NCI-H2171 (cell line): ENCODE measurements at regions not wholly inside any gene's neighbourhood (a gene's known extent, or its start where the extent isn't known, plus 50 kb on each side); places are given as distances from the start of the nearest gene placed in this dataset.

Experiments used
- DNase-seq: peaks from one replicate; lab custom pipeline; 2025; lab: John Stamatoyannopoulos, UW

- no peak for DNase-seq
These were observed 383.8 kb downstream of the AASDHPPT start for GRCh38 chr11:106461148-106461691.

GRCh38 chr11:106461839-106462545, 384.5 kb downstream of the AASDHPPT start:
- no peak for DNase-seq

DNA sequence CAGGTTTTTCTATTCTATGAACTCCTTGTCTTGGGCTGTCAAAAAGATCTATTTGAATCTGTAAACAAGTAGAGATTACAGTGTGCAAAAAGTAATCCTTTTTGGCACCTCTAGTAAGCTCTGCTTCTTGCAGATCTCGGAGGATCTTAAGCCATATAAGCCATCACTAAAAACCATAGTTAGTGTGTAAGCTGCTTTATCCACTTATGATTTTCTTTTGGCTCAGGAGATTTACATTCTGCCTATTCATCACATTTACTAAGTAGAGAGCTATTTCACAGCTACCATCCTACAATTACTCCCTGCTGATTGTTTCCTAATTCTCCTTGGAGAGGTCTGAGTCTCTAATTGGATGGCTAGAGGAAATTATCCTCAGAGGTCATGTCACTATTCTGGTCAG, 385.7 kb downstream of the AASDHPPT start:
- DNase-seq: no peak

DNA sequence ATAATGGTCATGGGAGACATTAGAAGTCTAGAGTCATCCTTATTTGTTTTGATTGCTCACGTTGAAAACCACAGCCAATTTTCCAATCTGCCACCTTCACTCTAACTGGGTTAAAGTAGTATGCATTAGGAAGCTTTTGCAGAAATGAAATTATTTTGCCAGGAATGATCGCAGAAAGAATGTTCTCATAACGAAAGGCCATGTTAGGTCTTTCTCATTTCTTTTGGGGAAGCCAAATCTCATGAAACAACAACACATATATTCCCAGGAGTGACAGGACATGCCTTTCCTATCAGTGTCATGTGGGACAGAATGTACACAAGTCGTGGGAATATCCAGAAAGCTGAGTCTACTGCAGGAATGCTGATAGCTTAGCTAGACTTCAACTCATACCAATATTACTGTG, 386.3 kb downstream of the AASDHPPT start:
- DNase-seq: no peak

GRCh38 chr11:106464728-106465127, 387.3 kb downstream of the AASDHPPT start:
- DNase-seq: no peak

GRCh38 chr11:106466521-106467080, 389.1 kb downstream of the AASDHPPT start:
- DNase-seq: no peak

DNA sequence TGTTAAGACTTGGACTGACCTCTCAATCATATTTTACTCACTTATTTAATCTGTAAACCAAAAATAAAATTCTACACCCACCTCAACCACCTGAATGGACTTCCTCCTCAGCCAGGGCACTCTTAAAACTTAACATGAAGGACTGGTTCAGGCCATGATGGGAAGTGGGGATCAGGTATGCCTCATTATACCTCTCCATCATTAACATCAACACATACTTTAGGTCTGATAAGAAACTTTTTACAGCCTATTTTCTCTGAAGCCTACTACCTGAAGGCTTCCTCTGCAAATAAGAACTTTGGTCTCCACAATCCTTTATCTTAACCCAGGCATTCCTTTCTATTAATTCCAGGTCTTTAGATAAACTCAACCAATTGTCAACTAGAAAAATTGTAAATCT, 390.0 kb downstream of the AASDHPPT start:
- DNase-seq: no peak

- DNase-seq: no peak
These were observed 390.6 kb downstream of the AASDHPPT start for GRCh38 chr11:106468086-106468485.

DNA sequence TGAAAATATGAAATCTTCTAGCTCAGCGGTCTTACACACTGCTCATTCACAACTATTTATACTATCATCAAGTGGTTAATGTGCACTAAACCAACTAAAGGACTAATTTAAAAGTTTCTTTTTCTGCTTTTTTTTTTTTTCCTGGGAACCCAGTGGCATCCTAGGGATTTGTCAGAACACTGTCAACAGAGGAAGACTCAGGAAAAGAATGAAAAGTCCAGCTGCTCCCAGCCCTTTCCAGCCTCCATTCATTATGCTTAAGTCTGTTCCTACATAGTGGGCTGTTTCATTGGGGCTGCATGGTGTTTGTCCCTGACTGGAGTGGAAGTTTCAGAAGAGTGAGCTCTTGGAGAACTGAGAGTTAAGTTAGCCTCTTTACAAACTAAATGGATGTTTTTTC, 391.1 kb downstream of the AASDHPPT start:
- DNase-seq: no peak

DNA sequence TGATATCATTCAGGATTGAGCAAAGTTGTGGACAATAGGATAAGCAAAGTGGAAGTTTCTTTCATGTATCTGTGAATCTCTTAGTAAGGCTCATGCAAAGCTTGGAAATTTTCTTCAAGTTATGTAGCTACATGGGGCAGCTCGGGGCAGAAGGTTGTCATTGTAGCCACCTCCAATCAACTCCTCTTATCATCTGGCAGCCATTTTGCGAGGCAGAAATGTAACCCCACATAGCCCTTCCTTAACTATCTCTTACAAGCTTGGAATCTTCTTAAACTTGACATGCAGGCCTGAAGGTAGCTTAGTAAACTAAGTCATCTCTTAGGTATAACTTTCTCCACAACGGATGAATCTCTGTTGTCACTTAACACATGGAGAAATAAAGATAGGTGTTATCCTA, 392.8 kb downstream of the AASDHPPT start:
- DNase-seq: no peak

GRCh38 chr11:106471276-106471675, 393.8 kb downstream of the AASDHPPT start:
- DNase-seq: no peak

DNA sequence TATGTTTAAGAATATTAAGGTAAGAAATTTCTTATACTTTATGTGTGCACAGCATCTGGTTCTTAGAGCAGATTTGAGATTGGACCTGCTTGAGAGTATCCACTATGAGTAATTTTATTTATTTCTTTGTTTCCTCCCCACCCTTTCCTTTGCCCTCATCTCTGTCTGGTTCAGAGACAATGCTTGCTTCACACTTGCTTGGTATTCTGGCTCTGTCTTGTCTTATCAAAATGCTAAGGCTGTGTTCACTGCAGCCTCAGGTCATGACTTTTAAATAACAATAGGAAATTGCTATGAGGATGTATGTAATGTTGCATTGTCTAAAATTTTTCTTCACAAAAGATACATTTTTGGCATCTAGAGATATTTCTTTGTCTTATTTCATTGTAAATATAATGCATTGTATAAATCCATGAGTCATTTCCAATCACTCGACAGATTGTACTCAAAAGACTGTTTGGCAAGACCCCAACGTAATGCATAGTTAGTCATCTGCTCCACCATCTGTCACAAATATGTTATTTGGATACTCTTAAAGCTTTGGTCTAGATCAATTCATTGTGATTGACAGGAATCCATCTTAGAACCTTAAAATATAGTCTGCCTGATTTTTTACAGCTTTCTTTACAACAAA, 395.7 kb downstream of the AASDHPPT start:
- peak; percentile 81 for DNase-seq

DNA sequence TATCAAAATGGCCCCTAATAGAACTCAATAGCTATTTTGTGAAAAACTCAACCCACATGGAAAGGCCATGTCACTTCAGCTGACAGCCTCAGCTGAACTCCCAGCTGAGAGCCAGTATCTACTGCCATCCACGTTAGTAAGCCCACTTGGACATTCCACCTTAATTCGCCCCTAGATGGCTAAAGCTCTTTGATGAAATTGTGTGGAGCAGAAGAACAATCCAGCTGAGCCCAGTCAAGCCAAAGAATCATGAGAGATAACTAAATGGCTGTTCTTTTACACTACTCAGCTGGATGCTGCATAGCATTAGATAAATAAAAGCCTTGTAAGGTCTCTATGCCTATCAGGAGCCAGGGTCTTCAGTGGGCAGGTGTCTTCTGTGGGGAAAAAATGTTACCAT, 396.8 kb downstream of the AASDHPPT start:
- no peak for DNase-seq

DNA sequence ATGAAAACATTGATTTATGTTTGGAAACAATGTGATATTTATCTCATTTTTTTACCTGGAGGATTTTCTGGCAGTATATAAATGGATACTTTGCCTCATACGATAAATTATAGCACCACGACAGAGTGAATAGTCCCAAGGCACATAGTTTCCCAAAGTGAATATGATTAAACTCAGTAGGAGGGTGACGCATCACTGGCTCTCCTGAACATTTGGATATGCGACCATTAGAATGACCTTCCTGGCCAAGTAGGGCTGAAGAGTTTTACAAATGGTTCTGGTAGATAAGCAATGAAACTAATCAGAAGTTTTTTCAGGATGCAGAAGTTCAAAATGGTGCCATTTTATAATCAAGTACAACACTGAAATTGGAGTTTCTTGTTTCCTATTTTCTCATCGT, 397.7 kb downstream of the AASDHPPT start:
- DNase-seq: no peak

DNA sequence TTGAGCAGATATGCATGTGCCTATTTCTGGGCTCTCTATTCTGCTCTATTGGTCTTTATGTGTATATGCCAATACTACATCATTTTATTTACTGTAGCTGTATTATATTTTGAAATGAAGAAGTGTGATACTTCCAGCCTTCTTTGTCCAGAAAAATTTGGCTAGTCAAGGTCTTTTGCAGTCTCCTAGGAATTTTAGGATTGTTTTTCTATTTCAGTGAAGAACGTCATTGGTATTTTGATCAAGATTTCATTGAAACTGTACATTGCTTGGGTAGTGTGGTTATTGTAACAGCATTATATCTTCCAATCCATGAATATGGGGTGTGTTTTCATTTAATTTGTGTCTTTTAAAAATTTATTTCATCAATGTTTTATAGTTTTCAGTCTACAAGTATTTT, 400.3 kb downstream of the AASDHPPT start:
- DNase-seq: no peak

DNA sequence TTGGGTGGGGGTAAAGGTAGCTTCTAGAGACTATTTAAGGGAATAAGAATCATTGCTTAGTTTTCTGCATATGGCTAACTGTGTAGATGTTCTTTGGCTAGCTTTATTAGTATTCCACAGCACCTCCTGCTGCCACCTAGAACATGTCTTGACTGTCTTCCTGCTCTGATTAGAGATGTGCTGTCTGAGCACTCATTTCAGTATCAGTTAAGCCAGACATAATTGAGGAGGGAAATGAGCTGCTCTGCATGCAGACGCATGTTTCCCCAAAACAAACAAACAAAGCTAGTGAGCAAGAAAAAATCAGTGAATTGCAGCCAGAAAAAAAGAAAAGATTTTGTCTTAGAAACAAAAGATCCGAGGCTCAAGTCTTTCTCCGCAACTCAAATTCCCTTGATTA, 402.2 kb downstream of the AASDHPPT start:
- DNase-seq: no peak

GRCh38 chr11:106480581-106481190, 403.2 kb downstream of the AASDHPPT start:
- no peak for DNase-seq

DNA sequence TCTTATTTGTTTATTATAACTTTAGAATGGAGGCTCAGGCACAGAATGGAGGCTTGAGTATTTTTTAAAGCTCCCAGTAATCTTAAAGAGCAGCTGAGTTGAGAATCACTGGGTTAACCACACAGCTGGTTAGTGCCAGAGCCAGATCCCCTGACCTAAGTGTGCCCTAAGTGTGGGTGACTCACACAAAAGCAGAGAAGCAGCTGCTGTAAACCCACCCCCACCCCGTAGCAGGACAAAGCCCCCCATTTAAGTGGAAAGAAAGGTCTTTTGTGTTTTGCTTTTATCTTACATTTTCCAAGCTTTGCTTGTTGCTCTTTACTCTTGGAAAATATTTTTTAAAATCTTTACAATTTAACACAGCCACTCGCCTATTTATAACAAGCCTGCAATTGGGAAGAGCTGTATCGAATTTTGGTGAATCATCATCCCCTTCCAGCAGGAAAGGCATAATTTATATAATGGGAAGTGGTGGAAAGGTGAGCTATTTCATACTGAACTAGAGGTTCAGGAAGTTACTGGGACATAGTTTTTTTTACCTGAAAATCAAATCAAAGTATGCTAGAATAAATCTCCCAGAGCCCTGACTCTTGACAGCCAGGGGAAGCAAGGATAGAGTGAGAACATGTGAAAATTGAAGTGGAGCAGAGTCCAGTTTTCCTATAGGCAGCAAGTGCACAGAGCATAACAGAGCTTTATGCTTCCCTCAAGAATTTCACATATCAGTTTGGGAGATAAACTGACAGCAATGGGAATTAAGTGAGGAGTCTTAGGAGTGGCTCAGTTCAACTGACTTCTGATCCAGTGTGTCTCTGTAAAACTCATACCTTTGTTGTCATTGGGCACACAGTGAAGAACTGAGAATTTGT, 405.7 kb downstream of the AASDHPPT start:
- DNase-seq: no peak

DNA sequence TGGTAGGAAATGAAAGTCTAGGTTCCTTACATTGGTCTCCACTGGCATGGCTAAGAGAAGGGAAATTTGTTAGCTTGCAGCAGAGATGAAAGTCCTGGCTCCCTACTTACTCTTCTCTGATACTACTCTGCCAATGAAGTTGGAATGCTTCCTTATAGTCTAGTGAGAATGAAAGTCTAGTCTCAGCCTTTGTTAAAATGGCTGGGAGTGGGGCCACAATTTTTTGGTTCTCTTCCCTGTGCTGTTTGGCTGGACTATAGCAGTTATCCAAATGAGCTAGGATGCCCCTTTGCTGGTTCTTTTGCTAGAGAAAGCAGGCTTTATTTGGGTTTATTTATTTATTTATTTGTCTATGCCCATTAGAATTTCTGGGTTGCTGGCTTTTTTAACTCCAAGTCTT, 414.3 kb downstream of the AASDHPPT start:
- no peak for DNase-seq

- DNase-seq: no peak
These were observed 416.3 kb downstream of the AASDHPPT start for GRCh38 chr11:106493751-106494150.

- no peak for DNase-seq
These were observed 417.6 kb downstream of the AASDHPPT start for GRCh38 chr11:106495046-106495445.

GRCh38 chr11:106496677-106497076, 419.2 kb downstream of the AASDHPPT start:
- DNase-seq: no peak
